Vagina (tissue), 2 donors: ENCODE measurements at regions not wholly inside any gene's neighbourhood (a gene's known extent, or its start where the extent isn't known, plus 50 kb on each side); places are given as distances from the start of the nearest gene placed in this dataset.

ENCODE experiments used
- DNase-seq, 2 donors: peaks; one replicate each; pipeline ENCODE4 v3.0.0-alpha.2; 2017; ENCODE audit errors: extremely low spot score in 2 of 2
- H3K27ac ChIP-seq: fragments of 200-600 bp; sonication (generic); one replicate; pipeline ENCODE4 v1.5.1; 2019
- H3K27me3 ChIP-seq: fragments of 200-600 bp; sonication (generic); one replicate; pipeline ENCODE4 v1.5.1; 2019
- H3K36me3 ChIP-seq, 2 donors: fragments of 200-600 bp; sonication (generic); one replicate each; pipeline ENCODE4 v1.5.1; 2017 to 2019
- H3K4me1 ChIP-seq: fragments of 200-600 bp; sonication (generic); one replicate; pipeline ENCODE4 v1.5.1; 2019
- H3K4me3 ChIP-seq, 2 donors: fragments of 200-600 bp; sonication (generic); 1 replicate in 1 of 2; 2 replicates in 1 of 2; pipeline ENCODE4 v1.5.1; 2016 to 2019
- H3K9me3 ChIP-seq: fragments of 200-600 bp; sonication (generic); one replicate; pipeline ENCODE4 v1.5.1; 2019
- CTCF ChIP-seq, 3 experiments: fragments of 450-650 bp in 2 of 3; fragments of 200-600 bp in 1 of 3; sonication (generic) in 1 of 3; IDR thresholded peaks; one replicate each; pipeline ENCODE4 v1.5.1; 2017 to 2019; ENCODE audit warnings: antibody characterized with exemption in 3 of 3, mild to moderate bottlenecking in 2 of 3, moderate library complexity in 2 of 3
- POLR2A ChIP-seq, 2 donors: fragments of 450-650 bp; IDR thresholded peaks; one replicate each; pipeline ENCODE4 v1.6.1; 2017; ENCODE audit warnings: antibody characterized with exemption in 2 of 2, mild to moderate bottlenecking in 2 of 2, moderate library complexity in 2 of 2
- POLR2AphosphoS5 ChIP-seq, 2 donors: sonication (generic); formaldehyde crosslinking; IDR thresholded peaks; one replicate each; pipeline ENCODE4 v1.9.0; 2017; ENCODE audit warnings: antibody characterized with exemption in 2 of 2, mild to moderate bottlenecking in 2 of 2, low read depth in 1 of 2; ENCODE audit not compliant: insufficient read depth in 1 of 2
- intact Hi-C: fragments of 100-400 bp; cut with DNase I; formaldehyde crosslinking; loops from one replicate; pipeline ENCODE4 v1.15.1; 2023

GRCh38 chr2:193333539-193333938 lies 1138.8 kb upstream of the TMEFF2 start:
- intact Hi-C loops, result no loop called here
- DNase-seq, result no peak
- no peaks in the 10 kb centered on the region for H3K36me3 ChIP-seq
- TF ChIP-seq POLR2AphosphoS5 (IDR thresholded peaks at IDR 0.05; ENCODE audit: insufficient read depth in 1 of 2, low read depth in 1 of 2) (no peak), CTCF (IDR thresholded peaks at IDR 0.05) (no peak), POLR2A (IDR thresholded peaks at IDR 0.05) (no peak)
- no peak overlapping the region for H3K4me3 ChIP-seq
- no peaks in the 10 kb centered on the region for H3K4me1 ChIP-seq
- no peak overlapping the region for H3K27ac ChIP-seq
- no peaks in the 10 kb centered on the region for H3K9me3 ChIP-seq
- H3K27me3 ChIP-seq, result no peaks in the 10 kb centered on the region

- no peaks in the 10 kb centered on the region for H3K36me3 ChIP-seq
- no peak for TF ChIP-seq CTCF (IDR thresholded peaks at IDR 0.05)
- TF ChIP-seq POLR2AphosphoS5 (IDR thresholded peaks at IDR 0.05; ENCODE audit: insufficient read depth in 1 of 2, low read depth in 1 of 2), result no peak
- H3K4me3 ChIP-seq, result no peak overlapping the region
- intact Hi-C loops, result no loop called here
- H3K9me3 ChIP-seq, result no peaks in the 10 kb centered on the region
- no peak overlapping the region for H3K27ac ChIP-seq
- no peak for DNase-seq
- no peaks in the 10 kb centered on the region for H3K27me3 ChIP-seq
- no peaks in the 10 kb centered on the region for H3K4me1 ChIP-seq
Observed at GRCh38 chr2:193332941-193333340, 1138.2 kb upstream of the TMEFF2 start.

- Histone ChIP-seq H3K9me3 (no peaks in the 10 kb centered on the region), H3K4me3 (no peak overlapping the region), H3K27ac (no peak overlapping the region), H3K36me3 (no peaks in the 10 kb centered on the region), H3K4me1 (no peaks in the 10 kb centered on the region), H3K27me3 (no peaks in the 10 kb centered on the region)
- no peak for DNase-seq
- TF ChIP-seq POLR2AphosphoS5 (IDR thresholded peaks at IDR 0.05; ENCODE audit: insufficient read depth in 1 of 2, low read depth in 1 of 2) (no peak), CTCF (IDR thresholded peaks at IDR 0.05) (no peak), POLR2A (IDR thresholded peaks at IDR 0.05) (no peak)
- intact Hi-C loops, result no loop called here
Observed at GRCh38 chr2:193331676-193332075, 1136.9 kb upstream of the TMEFF2 start.

GRCh38 chr2:193326296-193326695 lies 1131.6 kb upstream of the TMEFF2 start:
- H3K4me1 ChIP-seq, result no peaks in the 10 kb centered on the region
- intact Hi-C loops, result no loop called here
- TF ChIP-seq POLR2AphosphoS5 (IDR thresholded peaks at IDR 0.05; ENCODE audit: insufficient read depth in 1 of 2, low read depth in 1 of 2) (no peak), POLR2A (IDR thresholded peaks at IDR 0.05) (no peak), CTCF (IDR thresholded peaks at IDR 0.05) (no peak)
- no peak overlapping the region for H3K4me3 ChIP-seq
- H3K27ac ChIP-seq, result no peak overlapping the region
- DNase-seq, result no peak
- no peaks in the 10 kb centered on the region for H3K36me3 ChIP-seq
- H3K27me3 ChIP-seq, result no peaks in the 10 kb centered on the region
- no peaks in the 10 kb centered on the region for H3K9me3 ChIP-seq

- H3K9me3 ChIP-seq, result no peaks in the 10 kb centered on the region
- no peaks in the 10 kb centered on the region for H3K4me1 ChIP-seq
- H3K4me3 ChIP-seq, result no peak overlapping the region
- no peak for DNase-seq
- no peak overlapping the region for H3K27ac ChIP-seq
- no peaks in the 10 kb centered on the region for H3K36me3 ChIP-seq
- intact Hi-C loops, result no loop called here
- no peaks in the 10 kb centered on the region for H3K27me3 ChIP-seq
- TF ChIP-seq POLR2A (IDR thresholded peaks at IDR 0.05) (no peak), CTCF (IDR thresholded peaks at IDR 0.05) (no peak), POLR2AphosphoS5 (IDR thresholded peaks at IDR 0.05; ENCODE audit: insufficient read depth in 1 of 2, low read depth in 1 of 2) (no peak)
Observed at GRCh38 chr2:193315428-193316091, 1120.8 kb upstream of the TMEFF2 start.
